Panc1 (cell line): ENCODE measurements at regions not wholly inside any gene's neighbourhood (a gene's known extent, or its start where the extent isn't known, plus 50 kb on each side); places are given as distances from the start of the nearest gene placed in this dataset.

Source experiments
- ATAC-seq: fragments of 200-7000 bp; cut with Tn5 transposase; 2 replicates; pipeline ENCODE4 v1.9.1; 2020; ENCODE audit warnings: mild to moderate bottlenecking, moderate library complexity
- BruUV-seq: library from RNA; stranded (reverse); fragments of 400-500 nt; replicated peaks from 2 replicates; lab custom pipeline; 2021; lab: Mats Ljungman, UMichigan
- CTCF ChIA-PET: fragments of 300-600 bp; sonication (Branson Sonifier 250); formaldehyde crosslinking; loops from one replicate; lab custom pipeline; 2022; ENCODE audit warnings: antibody characterized with exemption; lab: Charles Lee
- POLR2A ChIA-PET: fragments of 300-600 bp; sonication (Branson Sonifier 250); formaldehyde crosslinking; loops from one replicate; lab custom pipeline; 2022; ENCODE audit warnings: antibody characterized with exemption; lab: Charles Lee
- DNase-seq: peaks from one replicate; pipeline ENCODE4 v3.0.0-alpha.2; 2010; ENCODE audit warnings: low read depth, low spot score
- H3K27ac ChIP-seq: 2 replicates; pipeline ENCODE4 v1.5.1; 2011; ENCODE audit warnings: mild to moderate bottlenecking, low read length, inconsistent platforms
- H3K27me3 ChIP-seq: fragments of 200-500 bp; sonication (Bioruptor generic); 2 replicates; pipeline ENCODE4 v1.6.0; 2014; ENCODE audit warnings: low read length, inconsistent platforms; ENCODE audit not compliant: control insufficient read depth, insufficient read depth
- H3K36me3 ChIP-seq: fragments of 200-500 bp; sonication (Bioruptor generic); 2 replicates; pipeline ENCODE4 v1.5.1; 2014; ENCODE audit warnings: inconsistent platforms, mild to moderate bottlenecking, low read length, moderate library complexity; ENCODE audit not compliant: control insufficient read depth, insufficient read depth
- H3K4me1 ChIP-seq: 2 replicates; pipeline ENCODE4 v1.5.1; 2011; ENCODE audit warnings: inconsistent platforms, mild to moderate bottlenecking, low read length, moderate library complexity; ENCODE audit not compliant: control insufficient read depth, insufficient read depth
- H3K4me3 ChIP-seq, 2 experiments: 2 replicates each; pipeline ENCODE4 v1.5.1; 2011 to 2012; ENCODE audit warnings: low read depth in 2 of 2, low read length in 2 of 2, mild to moderate bottlenecking in 2 of 2, inconsistent platforms in 1 of 2, moderate library complexity in 1 of 2
- H3K9me3 ChIP-seq: fragments of 200-500 bp; sonication (Bioruptor generic); 2 replicates; pipeline ENCODE4 v1.5.1; 2014; ENCODE audit warnings: low read depth, mild to moderate bottlenecking, inconsistent platforms, low read length, moderate library complexity; ENCODE audit not compliant: control insufficient read depth, insufficient read depth
- CTCF ChIP-seq: fragments of 450-650 bp; IDR thresholded peaks from 2 replicates; pipeline ENCODE4 v1.5.1; 2017; ENCODE audit warnings: mild to moderate bottlenecking
- POLR2AphosphoS5 ChIP-seq: IDR thresholded peaks from 2 replicates; pipeline ENCODE4 v1.6.1; 2012; ENCODE audit warnings: mild to moderate bottlenecking, low read depth, low read length, moderate library complexity
- REST ChIP-seq, 2 experiments: IDR thresholded peaks; 2 replicates each; pipeline ENCODE4 v1.6.1; 2011 to 2012; ENCODE audit warnings: low read depth in 2 of 2, control low read depth in 1 of 2, low read length in 1 of 2, mild to moderate bottlenecking in 1 of 2, moderate library complexity in 1 of 2; ENCODE audit not compliant: insufficient read depth in 1 of 2
- SIN3A ChIP-seq: IDR thresholded peaks from 2 replicates; pipeline ENCODE4 v1.6.1; 2012; ENCODE audit warnings: low read depth, mild to moderate bottlenecking, low read length, moderate library complexity, borderline replicate concordance; ENCODE audit not compliant: insufficient read depth
- TCF7L2 ChIP-seq: IDR thresholded peaks from 2 replicates; pipeline ENCODE4 v1.6.1; 2011; ENCODE audit warnings: mild to moderate bottlenecking, low read depth, low read length, inconsistent platforms
- in situ Hi-C: cut with HindIII; loops from 2 replicates; pipeline ENCODE4 v1.10.0; 2016; ENCODE audit warnings: low sequenced_read_pairs, low pct_unique_long_range_greater_than_20kb
- intact Hi-C: fragments of 100-400 bp; cut with micrococcal nuclease; formaldehyde crosslinking; loops from one replicate; pipeline ENCODE4 v1.10.0; 2022; ENCODE audit not compliant: unreplicated experiment

GRCh38 chr12:123042833-123043232 lies 62.4 kb downstream of the ARL6IP4 start:
- ATAC-seq: no peak; the same call in 1 of the 2 replicates
- TF ChIP-seq REST (IDR thresholded peaks at IDR 0.05; ENCODE audit: insufficient read depth in 1 of 2, low read depth in 2 of 2, low read length in 1 of 2) (no peak), TCF7L2 (no peak), SIN3A (no peak), POLR2AphosphoS5 (no peak), CTCF (no peak)
- POLR2A ChIA-PET: interaction anchor here (1.1 kb wide), 1 partner anchor 190 kb away, joined by 3 read pairs; the partner anchor contains the start of genes MPHOSPH9 and MTRFR

GRCh38 chr12:123041811-123042655 lies 61.6 kb downstream of the ARL6IP4 start:
- H3K36me3 ChIP-seq: no peaks in the 10 kb centered on the region
- ChIA-PET CTCF (interaction anchor here (0.6 to 1.1 kb wide), 2 partner anchors 14 to 196 kb away, joined by 3 to 4 read pairs; no protein-coding TSS in a partner anchor), POLR2A (no interaction called here)
- no peaks in the 10 kb centered on the region for H3K9me3 ChIP-seq
- H3K4me1 ChIP-seq: peaks cover 10% of the 10 kb centered on the region
- intact Hi-C loops (loop anchor here (5.0 kb wide), 1 partner anchor 110 kb away; the partner anchor contains the start of gene PITPNM2), in situ Hi-C loops (no loop called here)
- no peak overlapping the region for H3K4me3 ChIP-seq
- H3K27ac ChIP-seq: no peak overlapping the region
- no peaks in the 10 kb centered on the region for H3K27me3 ChIP-seq
- ATAC-seq: no peak
- no peak for TF ChIP-seq CTCF
- TF ChIP-seq POLR2AphosphoS5: no peak
- no peak for TF ChIP-seq REST (IDR thresholded peaks at IDR 0.05; ENCODE audit: insufficient read depth in 1 of 2, low read depth in 2 of 2, low read length in 1 of 2)
- TF ChIP-seq TCF7L2: no peak
- TF ChIP-seq SIN3A: no peak
- no peak for DNase-seq
- no TSS peak for BruUV-seq

More at GRCh38 chr12:123042833-123043232, 62.4 kb downstream of the ARL6IP4 start:
- in situ Hi-C loops (no loop called here), intact Hi-C loops (loop anchor here (5.0 kb wide), 1 partner anchor 109 kb away; the partner anchor contains the start of gene PITPNM2)
- no peak overlapping the region for H3K4me3 ChIP-seq
- H3K27me3 ChIP-seq: no peaks in the 10 kb centered on the region
- CTCF ChIA-PET: interaction anchor here (1.0 to 1.4 kb wide), 3 partner anchors 14 to 195 kb away, joined by 4 read pairs; no protein-coding TSS in a partner anchor
- BruUV-seq: no TSS peak
- H3K9me3 ChIP-seq: no peaks in the 10 kb centered on the region
- H3K36me3 ChIP-seq: no peaks in the 10 kb centered on the region
- peak overlapping the region; percentile 34; the same call in 1 of the 2 replicates for H3K27ac ChIP-seq
- H3K4me1 ChIP-seq: peaks cover 10% of the 10 kb centered on the region
- no peak for DNase-seq
